ENCODE measurements at regions not wholly inside any gene's neighbourhood (a gene's known extent, or its start where the extent isn't known, plus 50 kb on each side); places are given as distances from the start of the nearest gene placed in this dataset.

- H3K4me3 Mint-ChIP-seq (ENCODE audit: unreplicated experiment) = no peak overlapping the region
- FAIRE-seq = no peak
Observed at GRCh38 chr5:6266671-6267197, 111.6 kb downstream of the MED10 start.

GRCh38 chr5:6264394-6264793 lies 114.0 kb downstream of the MED10 start:
- no peaks in the 10 kb centered on the region for H3K36me3 Mint-ChIP-seq (ENCODE audit: low read depth, unreplicated experiment)
- peaks cover 6% of the 10 kb centered on the region for H3K27me3 Mint-ChIP-seq (ENCODE audit: low read depth, unreplicated experiment)
- H3K9me3 Mint-ChIP-seq (ENCODE audit: unreplicated experiment) = no peaks in the 10 kb centered on the region
- no peaks in the 10 kb centered on the region for H3K79me2 ChIP-seq (ENCODE audit: insufficient read depth, low read length)
- no peaks in the 10 kb centered on the region for H3K36me3 ChIP-seq (ENCODE audit: insufficient read depth, low read length)
- no peak overlapping the region for H3K27ac Mint-ChIP-seq (ENCODE audit: unreplicated experiment)
- no peak overlapping the region for H3K4me2 ChIP-seq (ENCODE audit: low read length)
- H3K9ac ChIP-seq (ENCODE audit: low read length) = no peak overlapping the region
- no peaks in the 10 kb centered on the region for H3K27me3 ChIP-seq (ENCODE audit: insufficient read depth, low read length)
- FAIRE-seq = no peak
- TF ChIP-seq CTCF (IDR thresholded peaks at IDR 0.05; ENCODE audit: insufficient read depth, low read depth, low read length) (no peak), EZH2 (IDR thresholded peaks at IDR 0.05; ENCODE audit: insufficient read depth, low read length) (no peak)
- H3K27ac ChIP-seq (ENCODE audit: low read depth, low read length) = no peak overlapping the region
- no peaks in the 10 kb centered on the region for H3K4me1 Mint-ChIP-seq (ENCODE audit: low read depth, unreplicated experiment)
- DNase-seq (ENCODE audit: low read depth) = no peak
- no peak overlapping the region for H2AFZ ChIP-seq (ENCODE audit: low read depth, low read length)
- H3K4me1 ChIP-seq (ENCODE audit: insufficient read depth, low read length) = no peaks in the 10 kb centered on the region
- no peak overlapping the region for H3K4me3 Mint-ChIP-seq (ENCODE audit: unreplicated experiment)
- H3K9me3 ChIP-seq (ENCODE audit: insufficient read depth, low read depth, low read length) = peaks cover 4% of the 10 kb centered on the region
- no peak overlapping the region for H3K4me3 ChIP-seq (ENCODE audit: insufficient read depth, low read depth, low read length)
- H4K20me1 ChIP-seq (ENCODE audit: insufficient read depth, low read length) = no peaks in the 10 kb centered on the region

More at GRCh38 chr5:6266671-6267197, 111.6 kb downstream of the MED10 start:
- Mint-ChIP-seq H3K27ac (ENCODE audit: unreplicated experiment) (no peak overlapping the region), H3K36me3 (ENCODE audit: low read depth, unreplicated experiment) (no peaks in the 10 kb centered on the region), H3K9me3 (ENCODE audit: unreplicated experiment) (no peaks in the 10 kb centered on the region), H3K27me3 (ENCODE audit: low read depth, unreplicated experiment) (peaks cover 6% of the 10 kb centered on the region), H3K4me1 (ENCODE audit: low read depth, unreplicated experiment) (no peaks in the 10 kb centered on the region)
- Histone ChIP-seq H3K4me1 (ENCODE audit: insufficient read depth, low read length) (no peaks in the 10 kb centered on the region), H3K4me2 (ENCODE audit: low read length) (no peak overlapping the region), H3K9me3 (ENCODE audit: insufficient read depth, low read depth, low read length) (peaks cover 4% of the 10 kb centered on the region), H3K27ac (ENCODE audit: low read depth, low read length) (no peak overlapping the region), H3K36me3 (ENCODE audit: insufficient read depth, low read length) (no peaks in the 10 kb centered on the region), H3K4me3 (ENCODE audit: insufficient read depth, low read depth, low read length) (no peak overlapping the region), H3K27me3 (ENCODE audit: insufficient read depth, low read length) (no peaks in the 10 kb centered on the region), H2AFZ (ENCODE audit: low read depth, low read length) (no peak overlapping the region), H4K20me1 (ENCODE audit: insufficient read depth, low read length) (no peaks in the 10 kb centered on the region), H3K79me2 (ENCODE audit: insufficient read depth, low read length) (no peaks in the 10 kb centered on the region), H3K9ac (ENCODE audit: low read length) (no peak overlapping the region)
- TF ChIP-seq EZH2 (IDR thresholded peaks at IDR 0.05; ENCODE audit: insufficient read depth, low read length) (no peak), CTCF (IDR thresholded peaks at IDR 0.05; ENCODE audit: insufficient read depth, low read depth, low read length) (no peak)
- no peak for DNase-seq (ENCODE audit: low read depth)

GRCh38 chr5:6262651-6263363 lies 115.5 kb downstream of the MED10 start:
- Mint-ChIP-seq H3K9me3 (ENCODE audit: unreplicated experiment) (no peaks in the 10 kb centered on the region), H3K27ac (ENCODE audit: unreplicated experiment) (no peak overlapping the region), H3K27me3 (ENCODE audit: low read depth, unreplicated experiment) (peaks cover 15% of the 10 kb centered on the region), H3K36me3 (ENCODE audit: low read depth, unreplicated experiment) (no peaks in the 10 kb centered on the region), H3K4me1 (ENCODE audit: low read depth, unreplicated experiment) (no peaks in the 10 kb centered on the region), H3K4me3 (ENCODE audit: unreplicated experiment) (no peak overlapping the region)
- no peak overlapping the region for H3K9ac ChIP-seq (ENCODE audit: low read length)
- no peak for DNase-seq (ENCODE audit: low read depth)
- no peaks in the 10 kb centered on the region for H3K4me1 ChIP-seq (ENCODE audit: insufficient read depth, low read length)
- TF ChIP-seq EZH2 (IDR thresholded peaks at IDR 0.05; ENCODE audit: insufficient read depth, low read length) (no peak), CTCF (IDR thresholded peaks at IDR 0.05; ENCODE audit: insufficient read depth, low read depth, low read length) (no peak)
- no peak overlapping the region for H2AFZ ChIP-seq (ENCODE audit: low read depth, low read length)
- H3K9me3 ChIP-seq (ENCODE audit: insufficient read depth, low read depth, low read length) = peaks cover 6% of the 10 kb centered on the region
- H3K4me2 ChIP-seq (ENCODE audit: low read length) = no peak overlapping the region
- no peak overlapping the region for H3K27ac ChIP-seq (ENCODE audit: low read depth, low read length)
- H3K79me2 ChIP-seq (ENCODE audit: insufficient read depth, low read length) = no peaks in the 10 kb centered on the region
- no peaks in the 10 kb centered on the region for H4K20me1 ChIP-seq (ENCODE audit: insufficient read depth, low read length)
- H3K27me3 ChIP-seq (ENCODE audit: insufficient read depth, low read length) = no peaks in the 10 kb centered on the region
- no peak for FAIRE-seq
- no peak overlapping the region for H3K4me3 ChIP-seq (ENCODE audit: insufficient read depth, low read depth, low read length)
- no peaks in the 10 kb centered on the region for H3K36me3 ChIP-seq (ENCODE audit: insufficient read depth, low read length)
